Small intestine (tissue), 7 donors: ENCODE measurements at regions not wholly inside any gene's neighbourhood (a gene's known extent, or its start where the extent isn't known, plus 50 kb on each side); places are given as distances from the start of the nearest gene placed in this dataset.

Source experiments
- DNase-seq, 2 donors: peaks; one replicate each; pipeline versions ENCODE4 v3.0.0 to v3.0.0-alpha.2; 2013
- FAIRE-seq: peaks from 2 replicates; lab custom pipeline; 2012; peaks lifted over from hg19 to GRCh38; lab: Jason Lieb, UNC
- H3K27ac ChIP-seq, 3 donors: one replicate each; pipeline ENCODE4 v1.5.1; 2013; ENCODE audit warnings: low read length in 2 of 3, mild to moderate bottlenecking in 2 of 3, control low read depth in 1 of 3, inconsistent platforms in 1 of 3, low read depth in 1 of 3, moderate library complexity in 1 of 3
- H3K27me3 ChIP-seq, 3 donors: one replicate each; pipeline ENCODE4 v1.6.1; 2013; ENCODE audit warnings: low read length in 3 of 3, inconsistent platforms in 1 of 3; ENCODE audit not compliant: control insufficient read depth in 3 of 3, insufficient read depth in 3 of 3
- H3K36me3 ChIP-seq, 3 donors: one replicate each; pipeline ENCODE4 v1.6.1; 2013; ENCODE audit warnings: low read length in 3 of 3, inconsistent platforms in 1 of 3, low read depth in 1 of 3, mild to moderate bottlenecking in 1 of 3, moderate library complexity in 1 of 3; ENCODE audit not compliant: control insufficient read depth in 3 of 3, insufficient read depth in 2 of 3
- H3K4me1 ChIP-seq, 3 donors: one replicate each; pipeline ENCODE4 v1.6.1; 2013; ENCODE audit warnings: low read length in 2 of 3, inconsistent platforms in 1 of 3, low read depth in 1 of 3, mild to moderate bottlenecking in 1 of 3, moderate library complexity in 1 of 3; ENCODE audit not compliant: control insufficient read depth in 3 of 3, insufficient read depth in 2 of 3
- H3K4me3 ChIP-seq, 3 donors: one replicate each; pipeline ENCODE4 v1.5.1; 2013; ENCODE audit warnings: low read length in 3 of 3, control low read depth in 1 of 3, inconsistent platforms in 1 of 3, low read depth in 1 of 3, mild to moderate bottlenecking in 1 of 3, moderate library complexity in 1 of 3
- H3K9me3 ChIP-seq, 2 donors: one replicate each; pipeline ENCODE4 v1.6.1; 2013; ENCODE audit warnings: low read depth in 1 of 2, low read length in 1 of 2; ENCODE audit not compliant: control insufficient read depth in 2 of 2, insufficient read depth in 1 of 2
- WGBS, 3 donors: extraction: QIAGEN DNeasy Blood & Tissue Kit; methylation state at CpG; one replicate each; pipeline ENCODE4 v1.1.7; 2013; 5-methylcytosine and 5-hydroxymethylcytosine counted together
- donor health status: healthy with polysubstance abuse.
- donor health status: control.
- donor health status: control.
- donor health status: Bipolar disorder and iron deficiency.
- donor health status: healthy.

DNA sequence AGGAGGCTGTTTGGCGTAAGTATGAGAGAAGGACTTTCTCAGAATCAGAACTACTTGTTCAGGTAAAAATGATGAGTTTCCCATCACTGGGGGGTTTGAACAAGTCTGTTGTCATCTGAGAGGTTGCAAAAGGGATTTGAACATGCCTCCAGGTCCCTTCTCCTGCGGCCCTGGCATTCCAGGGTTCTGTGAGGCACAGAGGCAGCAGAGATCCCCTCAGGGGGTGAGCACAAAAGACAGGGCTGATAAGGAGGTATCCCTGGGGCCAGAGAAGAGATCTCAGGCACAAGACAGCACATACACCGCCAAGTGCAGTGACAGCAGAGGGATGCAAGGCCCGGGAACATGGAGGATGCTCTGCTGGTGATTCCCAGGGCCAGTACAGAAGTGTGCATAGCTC is 275.8 kb upstream of the TSHZ3 start:
- DNase-seq (no peak), FAIRE-seq (no peak)
- Histone ChIP-seq H3K27me3 (no peaks in the 10 kb centered on the region), H3K9me3 (peaks cover 0 to 3% of the 10 kb centered on the region in 2 donors), H3K27ac (no peak overlapping the region), H3K36me3 (no peaks in the 10 kb centered on the region), H3K4me3 (no peak overlapping the region), H3K4me1 (no peaks in the 10 kb centered on the region)
- WGBS, 3 donors, result 64 to 65% (median 64%) methylated on average over 4 of the region's 4 CpGs

DNA sequence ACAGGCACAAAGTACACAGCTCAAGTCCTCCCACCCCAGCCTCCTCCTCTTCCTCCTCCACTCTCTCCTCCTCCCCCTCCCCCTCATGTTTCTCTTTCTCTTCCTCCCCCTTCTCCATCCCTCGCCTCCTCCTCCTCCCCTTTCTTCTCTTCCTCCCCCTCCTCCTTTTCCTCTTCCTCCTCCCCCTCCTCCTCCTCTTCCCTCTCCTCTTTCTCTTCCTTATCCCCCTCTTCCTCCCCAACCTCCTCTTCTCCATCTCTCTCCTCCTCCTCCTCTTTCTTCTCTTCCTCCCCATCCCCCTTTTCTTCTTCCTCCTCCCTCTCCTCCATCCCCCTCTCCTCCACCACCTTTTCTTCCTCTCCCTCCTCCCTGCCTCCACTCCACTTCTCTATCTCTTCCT is 276.3 kb upstream of the TSHZ3 start:
- DNase-seq, result no peak
- Histone ChIP-seq H3K27me3 (no peaks in the 10 kb centered on the region), H3K9me3 (peaks cover 0 to 3% of the 10 kb centered on the region in 2 donors), H3K4me1 (no peaks in the 10 kb centered on the region), H3K27ac (no peak overlapping the region), H3K36me3 (no peaks in the 10 kb centered on the region), H3K4me3 (no peak overlapping the region)
- 45 to 71% (median 69%) methylated on average over 1 of the region's 1 CpG for WGBS, 3 donors
- FAIRE-seq, result no peak

DNA sequence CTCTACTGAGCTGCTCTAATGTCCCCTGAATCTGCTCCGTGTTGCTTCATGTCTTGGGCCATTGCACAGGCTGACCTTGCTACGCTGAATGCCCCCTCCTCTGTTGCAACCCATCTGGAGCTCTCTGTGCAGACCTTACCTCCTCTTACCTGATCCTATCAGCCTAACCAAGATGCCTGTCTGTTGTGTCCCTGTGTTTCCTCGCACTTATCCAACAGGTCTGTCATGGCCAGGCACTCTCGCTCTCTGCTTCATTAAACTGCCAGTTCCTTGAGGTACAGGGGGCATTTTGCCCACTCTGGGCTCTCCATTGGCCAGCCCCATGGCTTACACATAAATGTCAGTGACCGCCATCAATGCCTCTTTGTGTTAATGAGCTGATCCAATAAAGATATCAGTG is 277.7 kb upstream of the TSHZ3 start:
- WGBS, 3 donors, result 73 to 84% (median 82%) methylated on average over 5 of the region's 5 CpGs
- no peaks in the 10 kb centered on the region for H3K9me3 ChIP-seq
- FAIRE-seq (no peak), DNase-seq (no peak)
- H3K36me3 ChIP-seq, result no peaks in the 10 kb centered on the region
- no peak overlapping the region for H3K4me3 ChIP-seq
- H3K27me3 ChIP-seq, result no peaks in the 10 kb centered on the region
- H3K4me1 ChIP-seq, result no peaks in the 10 kb centered on the region
- H3K27ac ChIP-seq, result no peak overlapping the region

DNA sequence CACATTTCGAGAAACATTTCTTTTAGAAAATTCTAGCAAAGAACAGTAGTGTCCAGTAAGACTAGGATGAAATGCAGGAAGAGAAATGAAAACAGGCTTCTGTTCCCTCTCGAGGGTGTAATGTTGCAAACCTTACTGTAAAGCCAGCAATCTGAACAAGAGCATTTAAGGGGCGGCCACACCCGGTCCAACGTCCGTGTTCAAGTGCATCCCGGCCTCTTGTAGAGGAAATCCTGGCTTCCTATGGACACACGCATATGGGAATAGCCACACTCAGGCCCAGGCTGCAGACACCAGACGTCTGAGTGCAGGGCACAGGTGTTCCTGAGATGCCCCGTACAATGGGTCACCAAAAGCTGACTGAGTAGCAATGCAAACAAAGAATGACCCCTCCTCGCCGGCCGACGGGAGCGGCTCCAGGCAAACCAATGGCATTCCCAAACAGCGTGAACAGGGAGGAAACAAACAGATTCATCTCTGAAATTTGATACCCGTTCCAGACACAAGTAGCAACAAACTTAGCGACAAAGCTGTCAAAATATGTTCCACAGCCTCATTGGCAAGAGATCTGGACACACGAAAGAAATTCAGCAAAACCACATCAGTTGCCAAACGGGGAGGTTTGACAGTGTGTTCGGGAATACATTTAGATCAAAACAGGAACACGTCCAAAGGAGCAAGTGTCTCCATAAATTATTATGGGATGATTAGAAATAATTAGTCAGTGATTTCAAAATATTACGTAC is 278.6 kb upstream of the TSHZ3 start:
- no peaks in the 10 kb centered on the region for H3K27me3 ChIP-seq
- H3K4me3 ChIP-seq, result no peak overlapping the region
- H3K36me3 ChIP-seq, result no peaks in the 10 kb centered on the region
- no peaks in the 10 kb centered on the region for H3K9me3 ChIP-seq
- 41 to 45% (median 43%) methylated on average over 23 of the region's 23 CpGs for WGBS, 3 donors
- H3K27ac ChIP-seq, result no peak overlapping the region
- FAIRE-seq, result no peak
- DNase-seq, result peak; percentile 25 to 54
- H3K4me1 ChIP-seq, result no peaks in the 10 kb centered on the region

DNA sequence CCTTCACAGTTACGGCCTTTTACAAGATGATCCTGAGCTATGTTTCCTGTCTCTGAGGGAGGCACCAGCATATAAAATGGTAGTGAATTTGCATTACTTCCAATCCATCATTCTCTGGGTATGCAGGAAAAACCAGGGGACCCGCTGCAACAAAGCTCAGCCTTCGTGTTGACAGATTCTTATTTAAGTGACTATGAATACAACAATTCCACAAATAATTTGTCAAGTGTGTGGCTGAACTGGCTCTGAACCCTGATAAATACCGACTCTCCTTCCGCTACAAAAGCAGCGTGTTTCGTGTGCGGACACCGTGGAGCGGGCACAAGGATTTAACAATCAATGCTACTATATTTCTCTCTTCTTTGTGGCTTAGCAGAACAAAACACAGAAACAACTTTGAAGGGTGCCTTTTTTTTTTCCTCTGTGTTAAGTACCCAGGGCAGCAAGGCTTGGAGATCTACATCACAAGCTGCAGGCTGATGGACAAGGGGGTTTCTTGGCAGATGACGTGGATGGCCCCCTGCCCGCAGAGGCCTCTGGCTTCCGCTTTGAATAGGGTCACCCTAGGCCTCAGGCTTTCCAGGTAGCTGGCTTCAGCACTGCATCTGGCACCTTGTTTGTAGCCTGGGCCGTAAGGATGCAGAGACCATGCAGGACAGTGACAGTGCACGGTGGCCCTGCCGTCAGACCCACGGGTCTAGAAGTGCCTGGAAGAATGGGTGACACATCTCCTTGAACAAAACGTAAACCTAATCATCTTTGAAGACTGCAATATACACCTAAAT is 280.5 kb upstream of the TSHZ3 start:
- 86 to 90% (median 88%) methylated on average over 18 of the region's 18 CpGs for WGBS, 3 donors
- no peaks in the 10 kb centered on the region for H3K36me3 ChIP-seq
- FAIRE-seq (no peak), DNase-seq (no peak)
- no peak overlapping the region for H3K27ac ChIP-seq
- no peak overlapping the region for H3K4me3 ChIP-seq
- H3K27me3 ChIP-seq, result no peaks in the 10 kb centered on the region
- no peaks in the 10 kb centered on the region for H3K9me3 ChIP-seq
- no peaks in the 10 kb centered on the region for H3K4me1 ChIP-seq

DNA sequence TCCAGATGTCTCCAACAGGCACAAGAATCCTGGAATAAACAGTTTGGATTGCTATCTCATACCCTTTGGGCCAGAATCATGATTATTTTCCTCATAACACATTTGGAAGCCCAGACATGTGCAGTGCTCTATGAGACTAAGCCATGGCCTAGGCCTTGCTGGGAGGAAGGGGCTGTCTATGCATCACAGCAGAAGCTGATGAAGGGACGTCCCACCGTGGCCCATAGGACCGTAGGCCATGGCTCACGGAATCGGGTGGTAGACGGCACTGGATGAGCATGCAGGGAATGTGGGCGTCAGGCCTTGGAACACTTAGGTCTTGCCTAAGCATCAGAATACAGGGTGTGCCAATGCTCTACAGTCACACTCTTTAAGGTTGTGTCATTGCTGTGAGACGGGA is 283.8 kb upstream of the TSHZ3 start:
- H3K27ac ChIP-seq, result no peak overlapping the region

DNA sequence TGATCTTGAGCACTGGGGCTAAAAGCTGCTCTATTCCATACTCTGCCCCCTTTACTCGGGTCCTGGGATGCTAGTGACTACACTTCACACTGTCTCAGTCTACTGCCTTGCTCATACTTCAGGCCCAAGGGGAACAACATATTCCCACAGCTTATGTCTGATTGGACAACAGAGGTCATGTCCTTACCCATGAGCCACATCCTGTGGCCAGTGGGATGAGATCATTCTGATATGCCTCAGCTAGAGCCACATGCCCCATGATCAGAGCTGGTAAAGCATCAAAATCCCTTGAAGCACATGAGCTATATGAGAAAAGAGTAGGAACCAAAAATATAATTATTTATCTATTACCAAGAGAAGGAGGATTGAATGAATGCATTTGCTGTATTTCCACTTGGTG is 290.1 kb upstream of the TSHZ3 start:
- no peak overlapping the region for H3K4me3 ChIP-seq
- no peaks in the 10 kb centered on the region for H3K4me1 ChIP-seq
- no peaks in the 10 kb centered on the region for H3K27me3 ChIP-seq
- no peak for FAIRE-seq
- no peaks in the 10 kb centered on the region for H3K36me3 ChIP-seq
- no peak for DNase-seq
- H3K27ac ChIP-seq, result no peak overlapping the region
- H3K9me3 ChIP-seq, result no peaks in the 10 kb centered on the region
- WGBS, 3 donors, result 55 to 82% (median 81%) methylated on average over 1 of the region's 1 CpG

More for the DNA sequence above, 283.8 kb upstream of the TSHZ3 start:
- no peak overlapping the region for H3K4me3 ChIP-seq
- DNase-seq (no peak), FAIRE-seq (no peak)
- WGBS, 3 donors, result 81 to 90% (median 86%) methylated on average over 8 of the region's 8 CpGs
- no peaks in the 10 kb centered on the region for H3K27me3 ChIP-seq
- H3K4me1 ChIP-seq, result no peaks in the 10 kb centered on the region
- no peaks in the 10 kb centered on the region for H3K9me3 ChIP-seq
- no peaks in the 10 kb centered on the region for H3K36me3 ChIP-seq

DNA sequence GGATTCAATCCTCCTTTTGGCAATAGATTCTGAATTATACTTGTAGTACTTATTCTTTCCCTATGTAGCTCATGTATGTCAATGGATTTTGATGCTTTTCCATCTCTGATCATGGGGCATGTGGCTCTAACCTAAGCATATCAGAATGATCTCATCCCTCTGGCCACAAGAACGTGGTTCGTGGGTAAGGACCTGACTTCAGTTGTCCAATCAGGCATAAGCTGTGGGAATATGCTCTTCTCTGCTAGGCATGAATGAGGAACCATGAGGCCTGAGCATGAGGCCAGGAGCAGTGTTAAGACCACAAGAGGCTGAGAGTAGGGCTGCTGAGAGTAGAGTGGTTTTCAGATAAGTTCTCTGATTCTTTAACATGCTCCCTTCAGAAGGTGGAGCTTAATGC is 292.4 kb upstream of the TSHZ3 start:
- H3K4me3 ChIP-seq, result no peak overlapping the region
- no peaks in the 10 kb centered on the region for H3K9me3 ChIP-seq
- no peak for DNase-seq
- H3K27ac ChIP-seq, result no peak overlapping the region
- no peaks in the 10 kb centered on the region for H3K4me1 ChIP-seq
- no peak for FAIRE-seq
- H3K36me3 ChIP-seq, result no peaks in the 10 kb centered on the region
- no peaks in the 10 kb centered on the region for H3K27me3 ChIP-seq
- WGBS, 3 donors, result 38 to 73% (median 66%) methylated on average over 2 of the region's 2 CpGs
